OCI-LY1 (cell line): ENCODE measurements at regions not wholly inside any gene's neighbourhood (a gene's known extent, or its start where the extent isn't known, plus 50 kb on each side); places are given as distances from the start of the nearest gene placed in this dataset.

Experiments
- H2AFZ ChIP-seq: fragments of 200-600 bp; sonication (generic), shearing (Covaris generic); 2 replicates; pipeline ENCODE4 v1.6.0; 2014; ENCODE audit warnings: antibody characterized with exemption, mild to moderate bottlenecking, low read length
- H3F3A ChIP-seq: fragments of 200-600 bp; sonication (generic), shearing (Covaris generic); 2 replicates; pipeline ENCODE4 v1.6.0; 2014; ENCODE audit warnings: mild to moderate bottlenecking, antibody characterized with exemption, low read length, moderate library complexity; ENCODE audit not compliant: insufficient read depth
- H3K27ac ChIP-seq: fragments of 200-600 bp; sonication (generic); 2 replicates; pipeline ENCODE4 v1.5.1; 2014; ENCODE audit warnings: low read length, mixed run types, mild to moderate bottlenecking, low read depth; ENCODE audit not compliant: poor library complexity, severe bottlenecking
- H3K27me3 ChIP-seq: fragments of 200-600 bp; sonication (generic); 2 replicates; pipeline ENCODE4 v1.6.0; 2014; ENCODE audit warnings: antibody characterized with exemption, mild to moderate bottlenecking, low read length, moderate library complexity; ENCODE audit not compliant: insufficient read depth
- H3K36me3 ChIP-seq: fragments of 200-600 bp; sonication (generic); 2 replicates; pipeline ENCODE4 v1.6.1; 2014; ENCODE audit warnings: mild to moderate bottlenecking, antibody characterized with exemption, low read length, moderate library complexity, mixed read lengths; ENCODE audit not compliant: insufficient read depth
- H3K4me1 ChIP-seq: fragments of 200-600 bp; sonication (generic); 2 replicates; pipeline ENCODE4 v1.5.1; 2014; ENCODE audit warnings: mild to moderate bottlenecking, low read length, moderate library complexity; ENCODE audit not compliant: insufficient read depth, severe bottlenecking
- H3K4me2 ChIP-seq: fragments of 200-600 bp; sonication (generic), shearing (Covaris generic); 2 replicates; pipeline ENCODE4 v1.6.1; 2014; ENCODE audit warnings: low read length
- H3K4me3 ChIP-seq: fragments of 200-600 bp; sonication (generic); 2 replicates; pipeline ENCODE4 v1.5.1; 2014; ENCODE audit warnings: low read length, low read depth, mild to moderate bottlenecking, mixed read lengths; ENCODE audit not compliant: poor library complexity, severe bottlenecking
- H3K79me2 ChIP-seq: fragments of 200-600 bp; shearing (Covaris generic); 2 replicates; pipeline ENCODE4 v1.6.1; 2016; ENCODE audit warnings: mixed run types, low read length, mixed read lengths; ENCODE audit not compliant: insufficient read depth
- H3K9ac ChIP-seq: fragments of 200-600 bp; sonication (generic), shearing (Covaris generic); 2 replicates; pipeline ENCODE4 v1.6.1; 2014; ENCODE audit warnings: mild to moderate bottlenecking, low read length, mixed read lengths
- H3K9me2 ChIP-seq: fragments of 200-600 bp; sonication (generic), shearing (Covaris generic); 2 replicates; pipeline ENCODE4 v1.6.1; 2014; ENCODE audit warnings: low read depth, mild to moderate bottlenecking, low read length, mixed read lengths
- H3K9me3 ChIP-seq: fragments of 200-600 bp; shearing (Covaris generic); 2 replicates; pipeline ENCODE4 v1.6.1; 2014; ENCODE audit warnings: low read length, mixed read lengths
- H4K20me1 ChIP-seq: fragments of 200-600 bp; sonication (generic), shearing (Covaris generic); 2 replicates; pipeline ENCODE4 v1.6.0; 2016; ENCODE audit warnings: mild to moderate bottlenecking, low read length; ENCODE audit not compliant: insufficient read depth
- CTCF ChIP-seq: fragments of 200-600 bp; sonication (generic), shearing (Covaris generic); IDR thresholded peaks from 2 replicates; pipeline ENCODE4 v1.5.1; 2017; ENCODE audit warnings: mild to moderate bottlenecking, antibody characterized with exemption, low read length, moderate library complexity, mixed read lengths
- EZH2 ChIP-seq: fragments of 200-600 bp; sonication (generic), shearing (Covaris generic); IDR thresholded peaks from 2 replicates; pipeline ENCODE4 v1.8.0; 2017; ENCODE audit warnings: borderline replicate concordance, mixed run types, mild to moderate bottlenecking, antibody characterized with exemption, low read length, moderate library complexity, mixed read lengths

- Histone ChIP-seq H2AFZ (no peak overlapping the region), H3K4me2 (no peak overlapping the region), H3K79me2 (no peaks in the 10 kb centered on the region), H3K9ac (no peak overlapping the region), H4K20me1 (no peaks in the 10 kb centered on the region), H3K9me2 (no peaks in the 10 kb centered on the region), H3K9me3 (no peaks in the 10 kb centered on the region), H3K27me3 (no peaks in the 10 kb centered on the region), H3K27ac (no peak overlapping the region), H3K4me1 (peaks cover 12% of the 10 kb centered on the region), H3K4me3 (no peak overlapping the region), H3K36me3 (no peaks in the 10 kb centered on the region; the same call in 1 of the 2 replicates), H3F3A (no peaks in the 10 kb centered on the region)
- TF ChIP-seq CTCF (no peak), EZH2 (no peak)
Measured at GRCh38 chr2:121837591-121837990, 82.1 kb downstream of the TSN start.

- H3K4me2 ChIP-seq = no peak overlapping the region
- no peak overlapping the region for H3K27ac ChIP-seq
- no peaks in the 10 kb centered on the region for H4K20me1 ChIP-seq
- H2AFZ ChIP-seq = no peak overlapping the region
- no peaks in the 10 kb centered on the region for H3K9me2 ChIP-seq
- no peak overlapping the region for H3K9ac ChIP-seq
- H3K4me3 ChIP-seq = no peak overlapping the region
- H3K27me3 ChIP-seq = no peaks in the 10 kb centered on the region
- H3K9me3 ChIP-seq = no peaks in the 10 kb centered on the region
- peaks cover 12% of the 10 kb centered on the region for H3K4me1 ChIP-seq
- no peaks in the 10 kb centered on the region for H3F3A ChIP-seq
- no peak for TF ChIP-seq CTCF
- TF ChIP-seq EZH2 = no peak
- H3K36me3 ChIP-seq = no peaks in the 10 kb centered on the region; the same call in 1 of the 2 replicates
- no peaks in the 10 kb centered on the region for H3K79me2 ChIP-seq
Measured at GRCh38 chr2:121838551-121838950, 83.1 kb downstream of the TSN start.

GRCh38 chr2:121839584-121839983 lies 84.1 kb downstream of the TSN start:
- Histone ChIP-seq H3K36me3 (no peaks in the 10 kb centered on the region; the same call in 1 of the 2 replicates), H3K4me1 (peaks cover 12% of the 10 kb centered on the region), H3K27ac (no peak overlapping the region), H3K9me2 (no peaks in the 10 kb centered on the region), H3K79me2 (no peaks in the 10 kb centered on the region), H4K20me1 (no peaks in the 10 kb centered on the region), H3K4me3 (no peak overlapping the region), H3K27me3 (no peaks in the 10 kb centered on the region), H2AFZ (no peak overlapping the region), H3K4me2 (no peak overlapping the region), H3F3A (no peaks in the 10 kb centered on the region), H3K9me3 (no peaks in the 10 kb centered on the region), H3K9ac (no peak overlapping the region)
- TF ChIP-seq EZH2 = no peak
- TF ChIP-seq CTCF = peak; percentile 39; the same call in 1 of the 2 replicates
